Kidney (tissue), 13 donors: ENCODE measurements at regions not wholly inside any gene's neighbourhood (a gene's known extent, or its start where the extent isn't known, plus 50 kb on each side); places are given as distances from the start of the nearest gene placed in this dataset.
A peak's percentile ranks its signal among the peaks of the same experiment; 100 is the strongest.

Source experiments
- DNase-seq, 5 donors: peaks; one replicate each; pipeline ENCODE4 v3.0.0-alpha.2; 2013 to 2020
- FAIRE-seq: peaks from 2 replicates; lab custom pipeline; 2012; peaks lifted over from hg19 to GRCh38; lab: Jason Lieb, UNC
- H3K27ac ChIP-seq, 2 donors: one replicate each; pipeline ENCODE4 v1.7.0; 2013; ENCODE audit warnings: low read depth in 2 of 2, low read length in 2 of 2, inconsistent platforms in 1 of 2
- H3K27me3 ChIP-seq: one replicate; pipeline ENCODE4 v1.7.1; 2013; ENCODE audit warnings: low read length, inconsistent platforms; ENCODE audit not compliant: control insufficient read depth, insufficient read depth
- H3K36me3 ChIP-seq, 3 donors: one replicate each; pipeline versions ENCODE4 v1.7.0 to v1.7.1; 2013; ENCODE audit warnings: low read length in 3 of 3, control low read depth in 1 of 3, inconsistent platforms in 1 of 3; ENCODE audit not compliant: insufficient read depth in 3 of 3, control insufficient read depth in 2 of 3
- H3K4me1 ChIP-seq, 3 donors: one replicate each; pipeline versions ENCODE4 v1.7.0 to v1.7.1; 2013; ENCODE audit warnings: low read length in 3 of 3, inconsistent platforms in 1 of 3, low read depth in 1 of 3; ENCODE audit not compliant: control insufficient read depth in 2 of 3, insufficient read depth in 2 of 3
- H3K4me3 ChIP-seq, 3 donors: one replicate each; pipeline versions ENCODE4 v1.7.0 to v1.8.1; 2013; ENCODE audit warnings: low read length in 3 of 3, control low read depth in 1 of 3, inconsistent platforms in 1 of 3
- H3K9ac ChIP-seq, 3 donors: one replicate each; pipeline versions ENCODE4 v1.7.0 to v1.7.1; 2013; ENCODE audit warnings: low read length in 3 of 3, control low read depth in 1 of 3, inconsistent platforms in 1 of 3
- H3K9me3 ChIP-seq, 3 donors: one replicate each; pipeline versions ENCODE4 v1.7.0 to v1.7.1; 2013; ENCODE audit warnings: low read length in 3 of 3, control low read depth in 1 of 3, inconsistent platforms in 1 of 3; ENCODE audit not compliant: control insufficient read depth in 2 of 3, insufficient read depth in 1 of 3
- intact Hi-C: fragments of 100-400 bp; cut with DNase I; formaldehyde crosslinking; loops from one replicate; pipeline ENCODE4 v1.11.1; 2022
- TF ChIP-seq, protein P1 (sequence below): IDR thresholded peaks from 3 replicates; pipeline ENCODE4 v1.5.1; 2012; ENCODE audit warnings: mild to moderate bottlenecking, moderate library complexity, borderline replicate concordance; ENCODE audit not compliant: insufficient read depth; ENCODE audit errors: extremely low read depth
- donor health status: control.
- donor health status: control.
- donor health status: control.
- donor health status: control.
- donor health status: control.
- donor health status: DM: yes; HTN: yes; CAD: no.
- donor health status: Normal renal cell carcinoma (clear cell type).

DNA sequence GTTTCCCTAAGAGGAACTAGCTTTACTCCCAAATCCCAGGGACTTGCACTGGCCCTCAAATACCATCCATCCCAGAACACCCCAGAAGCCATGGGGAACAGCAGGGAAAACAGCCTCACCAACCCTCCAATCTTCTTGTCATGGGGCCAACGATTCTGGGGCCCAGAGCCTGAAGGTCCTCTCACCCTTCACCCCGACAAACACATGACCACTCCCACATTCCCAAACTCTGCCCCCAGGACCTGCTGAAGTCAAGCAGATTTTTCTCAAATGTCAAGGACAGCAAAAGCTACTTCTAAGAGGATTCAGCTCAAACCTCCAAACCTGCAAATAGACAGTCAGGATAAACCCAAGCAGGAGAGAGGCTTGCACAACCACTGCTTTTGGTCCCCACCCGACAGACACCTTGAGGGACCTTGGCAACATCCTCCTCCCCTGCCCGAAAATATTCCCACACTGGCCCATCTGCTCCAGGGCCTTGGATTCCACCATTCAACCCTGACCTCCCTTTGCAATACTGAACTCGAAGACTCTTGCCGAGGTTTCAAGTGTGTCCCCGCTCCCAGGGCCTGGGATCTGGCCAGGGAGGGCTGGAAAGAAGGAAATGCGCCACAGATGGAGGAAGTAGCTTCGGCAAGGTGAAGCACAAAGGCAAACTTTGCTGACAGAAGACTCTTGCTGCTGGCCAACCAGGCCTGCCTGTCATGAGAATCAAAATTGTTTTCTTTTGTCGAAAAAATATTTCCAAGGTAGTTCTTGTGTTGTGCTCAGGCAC is 143.3 kb downstream of the ZFP36L2 start:
- peak in 3 of 5 donors; percentile 59 to 71 (median 65) for DNase-seq
- TF ChIP-seq, protein P1, sequence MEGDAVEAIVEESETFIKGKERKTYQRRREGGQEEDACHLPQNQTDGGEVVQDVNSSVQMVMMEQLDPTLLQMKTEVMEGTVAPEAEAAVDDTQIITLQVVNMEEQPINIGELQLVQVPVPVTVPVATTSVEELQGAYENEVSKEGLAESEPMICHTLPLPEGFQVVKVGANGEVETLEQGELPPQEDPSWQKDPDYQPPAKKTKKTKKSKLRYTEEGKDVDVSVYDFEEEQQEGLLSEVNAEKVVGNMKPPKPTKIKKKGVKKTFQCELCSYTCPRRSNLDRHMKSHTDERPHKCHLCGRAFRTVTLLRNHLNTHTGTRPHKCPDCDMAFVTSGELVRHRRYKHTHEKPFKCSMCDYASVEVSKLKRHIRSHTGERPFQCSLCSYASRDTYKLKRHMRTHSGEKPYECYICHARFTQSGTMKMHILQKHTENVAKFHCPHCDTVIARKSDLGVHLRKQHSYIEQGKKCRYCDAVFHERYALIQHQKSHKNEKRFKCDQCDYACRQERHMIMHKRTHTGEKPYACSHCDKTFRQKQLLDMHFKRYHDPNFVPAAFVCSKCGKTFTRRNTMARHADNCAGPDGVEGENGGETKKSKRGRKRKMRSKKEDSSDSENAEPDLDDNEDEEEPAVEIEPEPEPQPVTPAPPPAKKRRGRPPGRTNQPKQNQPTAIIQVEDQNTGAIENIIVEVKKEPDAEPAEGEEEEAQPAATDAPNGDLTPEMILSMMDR, result no peak
- Histone ChIP-seq H3K27me3 (no peaks in the 10 kb centered on the region), H3K9ac (no peak overlapping the region), H3K4me1 (peaks cover 10 to 41% (median 39%) of the 10 kb centered on the region in 3 donors), H3K9me3 (no peaks in the 10 kb centered on the region), H3K27ac (peak overlapping the region; percentile 72 to 85), H3K36me3 (no peaks in the 10 kb centered on the region), H3K4me3 (no peak overlapping the region)
- intact Hi-C loops, result no loop called here
- FAIRE-seq, result no peak

DNA sequence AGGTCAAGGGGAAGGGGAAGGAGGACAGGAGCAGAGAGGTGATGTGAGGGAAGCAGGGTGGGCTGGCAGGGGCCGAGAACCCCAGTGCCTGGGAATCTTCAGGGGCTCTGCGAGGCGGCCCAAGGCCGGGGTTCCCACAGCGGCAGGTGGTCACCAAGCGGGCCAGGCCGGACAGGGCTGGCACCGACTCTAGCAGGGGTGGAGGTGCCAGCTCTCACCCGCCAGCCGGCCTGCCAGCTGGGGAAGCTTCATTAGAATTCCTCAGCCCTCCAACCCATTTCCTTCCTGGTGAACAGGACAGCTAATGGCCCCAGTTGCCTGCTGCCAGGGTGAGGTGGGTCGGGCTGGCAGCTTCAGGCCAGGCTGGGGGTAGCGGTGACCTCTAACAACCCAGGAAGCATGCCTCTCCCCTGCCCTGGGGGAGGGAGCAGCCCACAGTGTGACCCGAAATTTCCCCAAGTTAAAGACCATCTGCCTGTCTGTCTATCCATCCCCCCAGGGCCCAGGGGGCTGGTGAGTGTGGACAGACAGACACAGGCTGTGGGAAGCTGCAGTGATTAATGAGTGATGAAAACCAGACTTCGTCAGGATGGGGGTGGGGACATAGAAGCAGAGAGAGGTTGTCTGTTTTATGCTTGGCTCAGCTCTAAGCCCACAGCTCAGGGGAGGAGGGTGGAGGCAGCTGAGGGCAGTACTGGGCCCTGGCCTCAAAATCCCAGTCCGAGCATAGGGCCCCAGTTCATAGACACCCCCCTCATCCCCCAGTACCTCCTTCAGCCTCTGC is 144.1 kb downstream of the ZFP36L2 start:
- Histone ChIP-seq H3K27me3 (no peaks in the 10 kb centered on the region), H3K4me3 (no peak overlapping the region), H3K27ac (peak overlapping the region; percentile 72 to 85), H3K9me3 (no peaks in the 10 kb centered on the region), H3K36me3 (no peaks in the 10 kb centered on the region), H3K4me1 (peaks cover 10 to 40% (median 36%) of the 10 kb centered on the region in 3 donors), H3K9ac (peak overlapping the region in 1 of 3 donors; percentile 31)
- DNase-seq (peak in 4 of 5 donors; percentile 55 to 82 (median 71)), FAIRE-seq (no peak)
- intact Hi-C loops, result no loop called here
- TF ChIP-seq, protein P1, result no peak

DNA sequence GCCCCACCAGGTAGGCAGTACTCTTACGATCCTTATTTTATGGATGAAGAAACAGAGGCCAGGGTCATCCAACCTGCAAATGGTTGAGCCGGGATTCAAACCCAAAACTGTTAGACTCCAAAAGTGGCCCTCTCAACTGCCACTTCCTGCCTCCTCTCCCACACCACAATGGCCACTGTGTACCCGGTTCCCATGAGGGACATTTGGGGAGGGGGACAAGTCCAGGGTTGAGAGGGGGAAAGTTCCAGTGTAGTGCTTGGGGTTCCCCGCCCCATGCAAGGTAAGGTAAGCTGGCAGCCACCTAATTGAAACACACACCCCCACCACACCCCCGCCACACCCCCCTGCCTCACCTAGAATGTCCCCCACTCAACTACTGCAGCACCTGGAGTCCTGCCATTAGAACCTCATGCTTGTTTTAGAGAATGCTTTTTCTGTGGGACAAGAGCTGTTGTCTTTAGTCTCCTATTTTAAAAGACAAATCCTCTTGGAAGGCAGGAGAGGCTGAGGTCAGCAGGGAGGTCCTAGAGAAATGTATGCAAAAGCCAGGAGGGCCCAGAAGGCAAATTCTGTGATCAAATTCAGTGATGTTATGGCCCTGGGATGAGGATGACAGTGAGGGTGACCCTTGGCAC is 145.2 kb downstream of the ZFP36L2 start:
- DNase-seq, result no peak
- H3K9me3 ChIP-seq, result no peaks in the 10 kb centered on the region
- H3K9ac ChIP-seq, result no peak overlapping the region
- H3K36me3 ChIP-seq, result no peaks in the 10 kb centered on the region
- H3K27ac ChIP-seq, result no peak overlapping the region
- H3K4me3 ChIP-seq, result no peak overlapping the region
- FAIRE-seq, result no peak
- peaks cover 10 to 33% (median 31%) of the 10 kb centered on the region in 3 donors for H3K4me1 ChIP-seq
- TF ChIP-seq, protein P1, result no peak
- no peaks in the 10 kb centered on the region for H3K27me3 ChIP-seq
- intact Hi-C loops, result no loop called here
